ENCODE measurements at regions not wholly inside any gene's neighbourhood (a gene's known extent, or its start where the extent isn't known, plus 50 kb on each side); places are given as distances from the start of the nearest gene placed in this dataset.
A peak's percentile ranks its signal among the peaks of the same experiment; 100 is the strongest.

DNA sequence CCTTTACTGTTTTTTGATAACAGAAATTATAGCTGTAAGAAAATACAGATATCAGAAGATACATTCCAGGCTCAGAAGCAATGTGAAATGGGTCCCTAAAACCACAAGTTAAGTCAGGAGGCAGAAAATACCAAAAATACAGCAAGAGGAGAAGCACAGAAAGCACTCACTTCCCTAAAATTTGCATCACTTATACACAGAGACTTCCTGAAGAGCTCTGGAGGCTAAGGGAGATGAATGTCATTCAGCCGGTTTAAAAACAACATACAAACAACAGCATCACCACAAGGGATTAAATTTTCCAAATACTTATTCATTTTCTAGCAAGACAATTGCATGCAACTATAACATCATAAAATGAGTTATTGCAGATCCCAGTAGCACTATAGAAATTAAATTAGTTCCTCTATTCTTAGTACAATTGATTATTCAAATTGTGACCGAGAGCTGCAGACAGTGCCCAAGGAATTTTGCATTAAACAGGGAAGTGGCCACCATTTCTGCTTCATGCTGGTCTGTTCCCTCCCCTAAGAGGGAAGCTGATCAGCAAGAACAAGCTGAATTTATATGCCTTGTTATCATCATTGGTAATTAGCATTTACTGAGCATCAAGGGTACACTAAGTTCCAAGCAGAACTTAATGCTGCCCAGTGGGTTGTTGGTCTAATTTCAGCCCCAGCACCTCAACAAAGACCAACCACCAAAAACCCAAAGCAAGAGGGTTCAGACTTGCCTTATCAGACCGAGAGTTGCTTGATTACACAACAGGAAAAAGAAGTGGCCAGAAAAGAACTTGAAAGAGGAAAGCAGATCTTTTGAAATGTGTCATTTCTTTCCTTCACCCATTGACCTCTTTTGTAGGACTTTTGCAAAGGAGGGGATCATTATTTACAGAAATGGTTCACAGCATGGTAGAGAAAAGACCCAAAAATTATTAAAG, 140.7 kb downstream of the KCTD12 start:
- DNase-seq, result no peak

DNA sequence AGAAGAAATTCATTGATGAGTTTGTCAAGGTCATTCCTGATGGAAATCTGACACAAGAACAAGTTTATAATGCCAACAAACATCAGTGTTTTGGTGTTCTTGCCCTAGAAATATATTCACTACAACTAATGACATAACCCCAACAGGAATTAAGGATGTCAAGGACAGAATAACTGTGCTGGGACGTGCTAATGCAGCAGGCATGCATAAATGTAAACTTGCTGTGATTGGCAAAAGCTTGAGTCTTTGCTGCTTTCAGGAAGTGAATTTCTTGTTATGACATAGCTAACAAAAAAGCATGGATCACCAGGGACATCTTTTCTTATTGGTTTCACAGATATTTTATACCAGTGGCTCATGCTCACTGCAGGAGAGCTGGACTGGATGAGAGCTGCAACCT, 144.6 kb downstream of the KCTD12 start:
- DNase-seq, result no peak

GRCh38 chr13:76741046-76741445, 145.2 kb downstream of the KCTD12 start:
- no peak for DNase-seq

- no peak for DNase-seq
Measured at GRCh38 chr13:76738616-76739015, 147.6 kb downstream of the KCTD12 start.

GRCh38 chr13:76737526-76737925, 148.7 kb downstream of the KCTD12 start:
- no peak for DNase-seq

GRCh38 chr13:76735641-76736040, 150.6 kb downstream of the KCTD12 start:
- DNase-seq, result no peak

DNA sequence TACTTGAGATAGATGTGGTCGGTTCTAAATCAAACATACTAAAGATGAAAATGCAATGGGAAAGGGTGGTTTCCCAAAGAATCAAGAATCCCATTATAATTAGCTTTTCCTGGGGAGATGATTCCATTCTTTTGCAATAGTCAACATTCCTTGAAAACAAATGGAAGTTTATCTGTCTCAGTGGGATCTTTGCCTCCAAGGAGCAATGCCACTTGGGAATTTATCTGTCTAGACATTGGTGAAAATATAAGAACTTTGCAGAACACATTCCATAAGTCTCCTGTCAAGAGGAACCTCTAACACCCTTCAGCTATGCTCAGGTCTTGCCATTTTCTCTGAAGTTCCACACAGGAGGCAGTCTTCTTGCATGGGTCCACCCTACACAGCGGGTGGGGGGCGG, 152.5 kb downstream of the KCTD12 start:
- DNase-seq, result no peak

- no peak for DNase-seq
Measured at GRCh38 chr13:76732367-76732766, 153.8 kb downstream of the KCTD12 start.

- peak; percentile 6 for DNase-seq
Measured at GRCh38 chr13:76730220-76730619, 156.0 kb downstream of the KCTD12 start.

DNA sequence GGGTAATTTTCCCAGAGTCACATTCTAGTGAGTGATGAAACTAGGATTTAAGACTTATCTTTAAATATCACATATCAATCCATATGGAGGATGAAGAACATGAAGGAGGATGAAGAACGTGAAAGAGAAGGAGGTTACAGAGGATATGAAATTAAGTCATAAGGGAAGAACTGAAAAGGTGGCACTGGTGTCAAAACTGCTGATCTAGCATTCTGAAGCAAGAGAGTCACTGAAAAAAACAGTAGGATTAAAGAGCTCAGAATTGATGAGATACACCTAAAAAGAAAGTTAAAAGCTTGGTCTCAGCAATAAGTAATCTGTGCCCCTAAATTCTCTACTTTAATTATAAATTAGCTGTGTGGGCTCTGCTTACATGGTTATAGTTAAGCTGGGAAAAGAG, 156.5 kb downstream of the KCTD12 start:
- DNase-seq, result no peak

GRCh38 chr13:76725896-76726295, 160.3 kb downstream of the KCTD12 start:
- DNase-seq, result no peak

GRCh38 chr13:76725211-76725610, 161.0 kb downstream of the KCTD12 start:
- DNase-seq, result no peak

DNA sequence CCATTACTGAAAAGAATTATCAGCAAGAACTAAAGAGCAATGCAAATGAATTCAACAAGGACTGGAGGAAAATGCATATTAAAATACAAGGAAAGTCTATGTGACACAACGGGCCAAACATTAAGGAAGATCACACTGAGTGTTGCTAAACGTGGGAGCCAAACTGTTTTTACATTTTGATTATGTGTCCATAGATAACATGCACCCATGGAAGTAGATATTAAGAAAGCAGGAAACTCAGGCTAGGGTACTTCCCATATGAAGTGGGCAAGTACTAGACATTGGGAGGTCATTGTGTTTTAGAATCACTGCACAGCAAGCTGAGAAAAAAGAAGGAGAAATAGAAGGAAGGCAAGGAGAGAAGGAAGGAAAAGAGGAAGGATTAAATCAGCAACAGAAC, 161.8 kb downstream of the KCTD12 start:
- no peak for DNase-seq

GRCh38 chr13:76723551-76724232, 162.5 kb downstream of the KCTD12 start:
- no peak for DNase-seq

DNA sequence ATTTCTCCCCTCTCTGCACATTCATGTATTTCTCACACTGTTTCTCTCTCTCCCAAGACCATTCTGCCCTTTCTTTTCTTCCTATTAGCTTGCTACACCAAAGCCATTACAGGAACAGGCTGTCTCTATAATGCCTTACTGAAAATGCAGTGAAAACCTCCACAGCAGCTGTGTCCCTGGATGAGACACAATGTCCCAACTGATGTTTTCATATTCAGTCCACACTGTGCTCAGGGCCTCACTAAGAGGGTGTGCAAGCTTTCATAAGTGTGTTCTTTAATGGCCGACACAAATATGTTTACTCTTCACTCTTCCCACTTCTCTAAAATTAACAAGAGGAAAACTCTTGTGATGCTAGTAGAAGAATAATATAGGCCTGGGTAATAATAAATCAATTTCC, 163.4 kb downstream of the KCTD12 start:
- no peak for DNase-seq

GRCh38 chr13:76720821-76721220, 165.4 kb downstream of the KCTD12 start:
- DNase-seq, result no peak

DNA sequence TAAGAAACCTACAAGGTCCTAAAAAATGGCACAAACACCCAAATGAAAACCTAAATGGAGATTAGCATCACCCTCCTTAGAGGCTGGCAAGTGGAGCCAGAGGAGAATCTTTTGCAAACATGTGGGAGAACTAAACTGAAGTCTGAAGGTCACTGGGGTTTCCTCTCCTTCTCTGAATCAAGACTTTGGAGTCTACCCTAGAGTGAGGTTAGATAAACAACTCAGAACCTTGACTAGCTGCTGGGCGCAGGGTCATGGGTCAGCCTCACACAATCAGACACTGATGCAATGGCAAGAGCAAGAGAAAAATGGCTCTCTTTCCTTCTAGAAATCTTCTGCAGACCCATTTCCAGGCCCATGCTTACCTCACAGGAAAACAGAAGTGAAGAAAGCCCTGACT, 165.8 kb downstream of the KCTD12 start:
- DNase-seq, result no peak

- no peak for DNase-seq
Measured at GRCh38 chr13:76719955-76720354, 166.2 kb downstream of the KCTD12 start.

GRCh38 chr13:76717092-76717491, 169.1 kb downstream of the KCTD12 start:
- DNase-seq, result no peak

- no peak for DNase-seq
Measured at GRCh38 chr13:76715621-76716020, 170.6 kb downstream of the KCTD12 start.

- no peak for DNase-seq
Measured at GRCh38 chr13:76715075-76715474, 171.1 kb downstream of the KCTD12 start.

DNA sequence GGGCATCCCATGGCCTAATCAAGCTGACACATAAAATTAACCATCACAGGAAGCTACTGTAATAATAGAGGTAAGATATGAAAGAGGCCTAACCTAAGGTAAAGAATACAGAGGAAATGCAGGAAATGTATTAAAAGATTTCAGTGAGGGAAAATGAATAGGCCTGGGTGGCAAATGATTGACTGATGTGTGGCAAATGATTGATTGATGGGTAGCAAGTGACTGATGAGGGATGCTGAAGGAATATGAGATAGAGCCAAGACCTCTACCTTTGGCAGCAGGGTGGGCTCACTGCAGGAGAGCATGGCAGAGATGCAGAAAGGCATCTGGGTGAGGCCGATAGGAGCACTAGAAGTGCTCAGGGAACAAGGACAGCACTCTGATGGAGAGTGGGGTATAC, 172.9 kb downstream of the KCTD12 start:
- DNase-seq, result no peak

DNA sequence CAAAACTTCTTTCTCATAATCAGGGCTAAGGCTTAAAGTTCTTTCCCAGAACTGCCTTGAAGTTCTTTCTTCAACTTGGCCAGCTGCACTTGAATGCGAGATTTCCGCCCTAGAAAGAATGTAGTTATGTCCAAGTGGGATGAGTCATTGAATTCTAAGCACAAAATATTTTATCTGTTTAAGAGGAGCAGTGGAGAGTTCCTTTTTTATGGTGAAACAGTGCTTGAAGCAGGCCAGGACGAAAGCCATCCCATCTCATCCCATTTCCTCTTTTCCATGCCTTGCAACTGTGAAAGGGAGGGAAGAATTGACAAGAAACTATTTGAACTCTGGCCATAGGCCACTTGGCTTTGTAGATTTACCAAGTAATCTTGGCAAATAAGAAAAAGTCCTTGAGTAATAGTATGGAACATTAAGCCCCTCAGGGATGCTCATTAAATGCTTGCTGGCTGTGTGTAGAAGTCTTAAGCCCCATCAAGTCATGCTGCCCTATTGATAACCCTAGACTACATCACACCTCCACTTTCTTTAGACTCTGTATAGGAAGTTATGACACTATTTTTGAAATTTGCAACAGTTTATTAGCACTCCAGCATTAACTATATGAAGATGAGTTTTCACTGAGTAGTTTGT, 174.5 kb downstream of the KCTD12 start:
- no peak for DNase-seq

- no peak for DNase-seq
Measured at GRCh38 chr13:76709851-76710250, 176.4 kb downstream of the KCTD12 start.

Measured in COR-L47 (cell line).